ENCODE measurements at regions not wholly inside any gene's neighbourhood (a gene's known extent, or its start where the extent isn't known, plus 50 kb on each side); places are given as distances from the start of the nearest gene placed in this dataset.
A peak's percentile ranks its signal among the peaks of the same experiment; 100 is the strongest.

DNA sequence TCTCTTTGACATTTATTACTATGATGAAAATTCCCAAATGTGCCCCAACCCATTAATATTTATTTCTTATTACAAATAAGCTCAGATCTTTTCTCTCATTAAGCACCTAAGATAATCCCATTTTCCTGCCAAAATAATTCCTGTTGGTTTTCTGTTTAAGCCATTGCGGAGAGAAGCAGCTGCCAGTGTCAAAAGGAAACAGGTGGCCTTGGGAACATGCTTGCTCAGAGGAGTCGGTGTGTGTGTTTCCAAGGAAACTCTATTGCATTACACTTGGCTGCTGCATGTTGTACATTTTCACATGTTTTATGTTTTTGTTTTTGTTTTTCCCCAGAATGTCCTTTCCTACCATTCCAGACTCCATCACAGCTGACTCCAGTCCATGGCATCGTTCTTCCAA lies 56.4 kb downstream of the CD24 start:
- peak; percentile 4 for DNase-seq

DNA sequence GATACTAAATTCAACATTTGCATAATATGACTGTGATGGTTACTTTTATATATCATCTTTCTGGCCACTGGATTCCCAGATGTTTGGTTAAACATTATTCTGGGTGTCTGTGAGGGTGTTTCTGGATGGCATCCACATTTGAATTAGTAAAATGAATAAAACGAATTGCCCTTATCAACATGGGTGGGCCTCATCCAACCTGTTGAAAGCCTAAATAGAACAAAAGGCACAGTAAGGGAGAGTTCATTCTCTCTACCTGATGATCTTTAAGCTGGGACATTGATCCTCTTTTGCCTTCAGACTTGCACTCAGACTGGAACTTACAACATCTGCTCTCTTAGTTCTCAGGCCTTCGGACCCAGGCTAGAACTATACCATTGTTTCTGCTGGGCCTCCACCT lies 57.6 kb downstream of the CD24 start:
- DNase-seq: no peak

DNA sequence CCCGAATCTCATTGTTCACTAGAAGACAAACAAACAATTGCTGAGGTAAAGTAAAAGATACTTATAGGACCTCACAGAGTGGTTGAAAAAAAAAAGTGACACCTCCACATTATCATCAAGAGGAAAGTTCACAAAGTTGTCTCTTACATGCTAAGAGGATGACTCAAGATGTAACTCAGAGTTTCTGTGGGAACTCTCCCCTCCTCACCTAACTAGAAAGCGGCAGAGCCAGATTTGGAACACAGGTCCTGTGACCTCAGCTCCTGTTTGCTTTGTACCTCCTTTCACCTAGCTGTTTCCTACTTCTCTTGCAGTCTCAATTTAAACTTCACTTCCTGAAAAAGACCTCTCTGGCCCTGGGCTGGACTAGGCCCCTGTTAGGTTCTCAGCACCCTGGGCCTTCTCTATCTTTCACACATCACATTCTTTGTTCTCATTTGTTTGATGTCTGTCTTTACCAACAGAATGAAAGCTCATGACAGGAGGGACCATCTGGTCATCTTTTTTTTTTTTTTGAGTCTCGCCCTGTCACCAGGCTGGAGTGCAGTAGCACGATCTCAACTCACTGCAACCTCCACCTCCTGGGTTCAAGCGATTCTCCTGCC lies 60.8 kb downstream of the CD24 start:
- DNase-seq: no peak

DNA sequence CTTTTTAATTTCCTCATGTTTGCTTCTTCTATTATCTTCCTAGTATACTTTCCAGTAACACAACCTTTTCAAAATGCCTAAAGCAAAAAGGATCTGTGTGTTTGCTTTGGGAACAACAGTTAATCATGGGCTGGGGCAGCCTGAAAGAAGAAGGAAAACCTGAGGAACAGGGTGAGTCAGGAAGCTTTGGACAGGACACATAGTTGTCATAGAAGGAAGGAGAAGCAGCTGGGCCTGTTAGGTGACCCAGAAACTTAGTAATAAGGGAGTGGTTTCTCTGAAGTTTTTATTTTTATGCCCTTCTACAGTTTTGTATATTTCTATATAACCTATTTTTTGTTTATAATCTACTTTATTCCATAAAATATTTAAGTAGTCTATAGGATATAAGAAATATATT lies 61.4 kb downstream of the CD24 start:
- DNase-seq: no peak

DNA sequence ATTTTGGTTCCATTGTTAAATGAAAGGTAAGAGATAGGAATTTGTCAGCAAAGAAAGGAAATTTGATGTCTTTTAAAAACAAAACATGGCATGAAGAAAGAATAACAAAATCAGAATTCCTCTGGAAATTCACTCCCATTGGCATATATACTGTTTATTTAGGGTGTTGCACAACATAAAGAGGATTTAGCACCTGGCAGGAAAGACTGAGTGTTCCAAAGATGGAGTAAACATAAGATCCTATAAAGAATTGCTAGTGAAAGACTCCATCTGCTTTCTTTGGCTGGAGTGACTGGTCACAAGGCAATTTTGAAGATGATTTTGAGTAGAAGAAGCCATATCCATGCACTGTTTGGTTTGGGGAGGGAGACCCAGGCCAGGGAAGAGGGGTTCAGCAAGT lies 62.4 kb downstream of the CD24 start:
- no peak for DNase-seq

DNA sequence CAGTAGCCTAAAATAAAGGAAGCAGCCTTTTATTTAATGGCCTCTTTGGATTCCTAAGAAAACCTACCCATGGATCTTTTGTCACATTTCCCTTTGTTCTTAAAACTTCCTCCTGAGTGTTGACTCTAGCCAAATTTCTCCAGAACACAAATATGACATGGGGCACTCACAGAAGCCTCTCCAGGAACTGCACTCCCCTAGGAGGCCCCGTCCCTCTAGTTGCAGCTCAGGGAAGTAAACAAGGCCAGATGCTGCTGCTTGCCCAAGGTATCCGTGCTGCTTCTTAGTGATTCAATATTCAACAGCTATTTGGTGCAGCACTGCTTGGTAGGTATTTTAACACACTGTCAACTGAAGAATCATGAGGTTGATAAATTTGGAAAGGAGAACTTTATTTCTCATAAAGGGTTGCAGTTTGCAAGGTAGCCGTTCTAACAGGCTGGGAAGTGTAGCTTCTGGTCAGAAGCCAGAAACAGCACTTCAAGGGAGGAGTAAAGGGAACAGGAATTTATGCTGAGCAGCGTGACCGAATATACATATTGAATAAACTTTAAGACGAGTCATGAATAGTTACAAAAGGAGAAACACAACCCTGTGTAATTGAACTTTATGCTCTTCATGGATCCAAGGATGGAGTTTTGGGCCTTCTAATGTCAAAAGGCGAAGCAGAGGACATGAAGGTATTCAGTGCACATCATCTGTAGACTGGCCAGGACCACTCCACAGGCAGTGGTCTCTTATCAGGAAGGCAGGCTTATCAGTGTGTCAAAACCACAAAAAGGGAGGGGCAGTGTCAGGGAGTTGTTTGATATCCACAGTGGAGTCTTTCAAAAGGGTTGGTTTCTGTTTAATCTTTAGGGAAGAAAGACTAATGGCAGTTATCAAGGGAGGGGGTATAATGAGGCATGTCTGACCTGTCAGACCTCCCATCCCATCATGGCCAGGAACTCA lies 63.3 kb downstream of the CD24 start:
- no peak for DNase-seq

DNA sequence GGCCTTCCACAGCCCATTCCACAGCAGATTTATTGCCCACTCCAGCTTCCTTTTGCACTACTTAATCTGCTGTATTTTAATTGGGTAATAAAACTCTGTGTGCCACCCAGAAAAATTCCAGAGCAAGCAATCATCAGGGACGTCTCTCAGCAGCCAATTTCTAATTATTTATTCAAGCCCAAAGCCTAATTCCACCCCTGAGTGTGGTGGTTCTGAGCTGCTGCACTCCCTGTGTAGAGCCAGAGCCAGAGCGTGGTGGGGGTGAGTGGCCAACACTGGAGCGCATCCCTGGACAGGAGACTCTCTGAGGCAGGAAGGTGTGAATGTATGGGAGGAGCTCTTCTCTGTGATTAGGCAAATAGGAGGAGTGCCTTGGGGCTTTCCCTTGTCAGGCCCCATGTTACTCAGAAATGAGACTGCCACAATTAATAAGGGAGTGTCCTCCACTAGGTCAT lies 66.1 kb downstream of the CD24 start:
- no peak for DNase-seq

DNA sequence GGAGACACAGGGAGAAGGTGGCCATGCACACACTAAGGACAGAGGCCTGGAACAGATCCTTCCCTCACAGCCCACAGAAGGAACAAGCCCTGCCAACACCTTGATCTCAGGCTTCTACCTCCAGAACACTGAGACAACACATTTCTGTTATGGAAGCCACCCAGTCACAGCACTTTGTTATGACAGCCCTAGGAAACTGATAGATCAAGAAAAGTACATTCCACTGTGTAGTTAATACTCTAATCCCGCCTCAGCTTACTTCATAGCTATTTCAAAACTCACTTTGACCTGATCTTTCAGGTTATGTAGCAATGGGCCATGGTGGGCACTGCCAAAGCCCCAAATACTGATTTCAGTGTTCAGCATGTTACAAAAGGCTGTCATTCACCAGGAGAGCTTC lies 66.8 kb downstream of the CD24 start:
- no peak for DNase-seq

DNA sequence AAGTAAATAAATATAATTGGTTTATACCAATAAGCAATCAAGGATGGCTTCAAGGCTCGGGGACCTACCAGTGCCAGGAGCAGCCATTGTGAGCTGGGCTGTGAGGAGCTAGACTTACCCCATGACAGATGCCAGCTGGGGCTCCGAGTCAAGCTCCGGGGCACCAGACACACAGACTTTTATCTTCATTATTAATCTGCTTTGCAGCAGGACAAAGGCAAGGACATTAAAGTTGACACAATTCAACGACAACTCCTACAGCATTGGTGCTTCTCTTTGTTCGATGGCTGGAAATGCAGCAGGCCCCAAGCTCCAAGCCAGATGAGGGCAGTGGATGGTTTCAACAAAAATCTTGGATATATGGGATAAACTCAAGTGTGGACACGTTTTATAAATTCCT lies 68.3 kb downstream of the CD24 start:
- DNase-seq: no peak

DNA sequence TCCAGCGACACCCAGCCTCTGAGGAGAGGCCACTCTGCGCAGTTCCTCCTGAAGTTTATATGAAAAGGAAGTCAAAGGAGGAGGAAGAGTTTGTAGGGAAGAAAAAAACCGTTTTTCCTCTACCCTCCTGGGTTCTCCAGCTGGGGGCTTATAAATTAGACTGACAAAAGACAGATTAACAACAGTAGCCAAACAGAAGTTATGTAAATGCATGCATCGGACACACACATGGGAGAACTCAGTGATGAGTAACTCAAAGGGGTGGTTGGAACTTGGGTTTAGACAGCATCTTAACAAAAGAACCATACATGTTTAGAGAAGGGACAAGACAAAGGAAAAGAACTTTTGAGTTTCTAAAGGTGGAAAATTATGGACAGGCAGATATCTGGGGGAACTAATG lies 71.2 kb downstream of the CD24 start:
- DNase-seq: no peak

DNA sequence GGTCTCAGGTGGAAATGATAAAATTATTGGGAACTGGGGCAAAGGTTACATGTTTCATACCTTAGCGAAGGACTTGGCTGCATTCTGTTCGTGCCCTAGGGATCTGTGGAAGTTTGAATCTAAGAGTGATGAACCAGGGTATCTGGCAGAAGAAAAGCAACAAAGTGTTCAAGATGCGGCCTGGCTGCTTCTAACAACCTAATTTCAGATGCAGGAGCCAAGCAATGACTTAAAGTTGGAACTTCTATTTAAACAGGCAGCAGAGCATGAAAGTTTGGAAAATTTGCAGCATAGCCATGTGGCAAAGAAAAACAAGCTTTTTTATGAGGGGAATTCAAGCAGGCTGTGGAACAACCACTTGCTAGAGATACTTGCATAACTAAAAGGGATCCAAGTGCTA lies 73.5 kb downstream of the CD24 start:
- no peak for DNase-seq

DNA sequence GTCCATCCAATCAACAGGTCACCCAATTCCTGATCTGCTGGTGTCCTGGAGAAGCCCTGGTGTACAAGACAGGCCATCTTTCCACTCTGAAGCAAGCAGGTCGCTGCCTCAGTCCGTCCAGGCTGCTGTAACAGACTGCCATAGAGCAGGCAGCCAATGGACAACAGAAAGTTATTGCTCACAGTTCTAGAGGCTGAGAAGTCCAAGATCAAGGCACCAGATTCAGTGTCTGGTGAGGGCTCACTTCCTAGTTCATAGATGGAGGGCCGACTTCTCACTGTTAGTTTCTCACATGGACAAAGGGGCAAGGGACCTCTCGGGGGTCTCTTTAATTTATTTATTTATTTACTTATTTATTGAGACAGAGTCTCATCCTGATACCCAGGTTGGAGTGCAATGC lies 74.8 kb downstream of the CD24 start:
- DNase-seq: no peak

DNA sequence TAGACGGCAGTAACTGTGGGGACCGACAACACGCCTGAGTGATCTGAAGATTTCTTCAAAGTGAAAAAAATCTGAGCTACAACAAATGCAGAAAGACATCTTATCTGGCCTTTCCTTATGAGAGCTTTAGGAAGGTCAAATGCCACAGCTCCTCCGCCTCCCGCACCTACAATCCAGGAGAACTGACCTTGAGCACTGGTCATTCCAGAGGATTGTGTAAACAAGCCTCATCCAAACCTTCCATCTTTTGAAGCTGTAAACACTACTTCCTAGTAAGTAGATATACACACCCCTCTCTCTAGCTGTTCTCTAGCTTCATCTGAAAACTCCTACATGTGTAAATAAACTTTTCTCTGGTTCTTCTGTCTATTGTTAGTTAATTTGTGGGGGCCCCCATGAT lies 76.9 kb downstream of the CD24 start:
- DNase-seq: no peak

DNA sequence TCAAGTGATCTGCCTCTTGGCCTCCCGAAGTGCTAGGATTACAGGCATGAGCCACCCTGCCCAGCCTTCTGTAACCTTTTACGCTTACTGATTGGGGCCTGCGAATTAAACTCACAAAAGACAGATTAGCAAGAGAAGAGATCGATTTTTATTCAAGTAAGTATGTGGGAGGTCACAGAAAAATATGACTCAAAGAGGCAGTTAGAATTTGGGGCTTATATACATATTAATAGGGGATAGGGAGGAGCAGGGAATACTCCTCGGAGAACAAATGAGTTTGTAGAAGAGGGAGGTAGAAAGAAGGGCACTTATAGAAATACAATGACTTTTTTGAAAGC lies 78.9 kb downstream of the CD24 start:
- DNase-seq: no peak

DNA sequence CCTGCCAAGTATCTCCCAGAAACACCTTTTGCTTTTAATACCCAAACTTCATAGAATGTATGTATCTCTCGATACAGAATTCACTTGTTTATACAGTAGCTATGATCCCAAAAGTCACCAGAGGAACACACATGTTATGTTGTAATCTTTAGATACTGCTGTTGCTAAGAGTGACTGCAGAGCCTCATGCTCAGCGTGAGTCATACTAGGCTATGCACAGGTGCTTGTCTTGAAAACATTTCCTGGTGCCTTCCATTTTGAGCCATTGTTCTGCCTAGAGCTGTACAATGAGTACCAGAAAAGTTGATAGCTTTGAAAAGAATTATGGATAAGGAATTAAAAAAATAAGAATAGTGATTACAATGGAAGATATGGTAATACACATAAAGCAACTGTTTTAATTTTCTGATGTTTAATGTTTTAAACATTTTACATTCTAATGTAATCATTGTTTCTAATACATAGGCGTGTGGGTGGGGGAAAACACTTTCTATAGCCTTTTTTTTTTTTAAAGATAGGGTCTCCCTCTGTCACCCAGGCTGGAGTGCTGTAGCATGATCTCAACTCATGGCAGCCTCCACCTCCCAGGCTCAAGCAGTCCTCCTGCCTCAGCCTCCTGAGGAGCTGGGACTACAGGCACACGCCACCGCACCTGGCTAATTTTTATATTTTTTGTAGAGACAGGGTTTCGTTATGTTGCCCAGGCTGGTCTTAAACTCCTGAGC lies 79.4 kb downstream of the CD24 start:
- no peak for DNase-seq

DNA sequence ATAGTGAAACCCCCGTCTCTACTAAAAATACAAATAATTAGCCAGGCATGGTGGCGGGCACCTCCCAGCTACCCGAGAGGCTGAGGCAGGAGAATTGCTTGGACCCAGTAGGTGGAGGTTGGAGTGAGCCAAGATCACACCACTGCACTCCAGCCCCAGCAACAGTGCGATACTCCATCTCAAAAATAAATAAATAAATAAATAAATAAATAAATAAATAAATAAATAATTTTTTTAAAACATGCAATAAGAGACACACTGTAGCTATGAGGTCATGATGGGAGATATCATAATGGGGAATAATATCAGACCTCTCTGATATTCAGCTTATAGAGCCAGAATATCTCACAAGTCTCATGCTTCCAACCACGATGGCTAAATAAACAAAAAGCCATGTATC lies 82.3 kb downstream of the CD24 start:
- no peak for DNase-seq

DNA sequence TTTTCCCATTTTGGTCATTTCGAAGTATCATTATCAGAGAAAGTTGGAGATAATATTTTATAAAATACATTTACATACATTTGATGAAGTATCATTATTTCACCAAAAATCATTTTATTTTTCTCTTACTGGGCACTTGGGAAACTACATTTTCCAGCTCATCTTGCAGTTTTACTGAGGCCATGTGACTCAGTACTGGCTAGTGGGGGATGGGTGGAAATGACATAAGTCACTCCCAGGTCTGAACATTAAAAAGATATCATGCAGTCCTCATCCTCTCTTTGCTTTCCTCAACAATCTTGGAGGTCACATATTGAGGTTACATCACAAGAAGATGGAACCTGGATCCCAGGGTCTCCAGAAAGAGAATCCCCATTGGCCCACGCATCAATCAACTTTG lies 84.1 kb downstream of the CD24 start:
- no peak for DNase-seq

DNA sequence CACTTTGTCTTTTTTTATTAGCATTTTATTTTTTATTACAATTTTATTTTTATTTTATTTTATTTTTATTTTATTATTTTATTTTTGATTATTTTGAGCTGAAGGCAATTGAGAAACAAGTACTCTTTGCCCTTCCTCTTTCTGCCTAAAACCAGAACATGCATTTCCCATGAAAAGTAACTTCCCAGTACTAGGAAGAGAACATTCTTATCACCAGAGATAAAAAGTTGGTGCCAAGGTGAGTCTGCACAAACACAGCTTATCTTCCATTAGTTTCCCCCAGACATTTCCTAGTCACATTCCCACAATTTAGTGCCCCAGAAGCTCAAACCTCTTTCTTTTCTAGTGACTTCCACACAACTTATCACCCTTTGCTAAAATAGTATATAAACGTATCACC lies 84.8 kb downstream of the CD24 start:
- no peak for DNase-seq

DNA sequence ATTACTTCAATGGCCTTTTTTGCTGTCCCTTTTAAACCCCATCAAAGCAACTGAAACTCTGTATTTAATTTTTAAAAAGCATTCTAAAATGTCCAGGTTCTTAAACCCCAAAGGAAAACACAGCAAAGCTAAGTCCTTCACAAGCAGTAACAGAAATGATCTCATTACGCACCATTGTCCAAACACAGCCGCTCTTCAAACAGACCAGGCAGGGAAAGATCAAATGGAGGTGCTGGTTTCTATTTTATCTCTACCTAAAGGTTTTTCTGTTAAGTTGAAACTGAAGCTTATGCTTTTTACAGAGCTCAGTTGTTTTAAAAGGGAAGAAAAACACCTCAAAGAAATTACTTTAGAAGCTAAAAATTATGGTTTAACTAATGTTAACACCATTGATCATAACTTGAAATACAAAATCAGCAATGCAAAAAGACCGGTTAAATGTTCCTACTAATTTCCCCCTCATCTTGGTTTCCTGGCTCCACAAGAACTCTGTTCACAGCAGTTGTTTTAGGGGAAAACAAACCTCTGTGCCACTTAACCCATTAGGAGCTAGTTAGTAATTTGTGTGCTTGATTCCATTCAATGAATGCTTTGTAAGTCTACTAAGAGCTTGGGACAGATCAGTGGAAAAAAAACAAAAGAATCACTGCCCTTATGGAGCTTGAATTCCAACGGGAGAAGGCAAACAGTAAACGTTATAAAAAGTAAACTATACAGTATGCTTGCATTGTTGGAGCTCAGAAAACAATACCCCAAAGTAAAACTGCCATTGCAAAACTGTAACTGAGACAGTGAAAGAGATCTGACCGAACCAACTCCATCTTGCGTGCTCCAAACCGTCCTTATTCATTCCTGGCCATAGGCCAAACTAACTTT lies 87.4 kb downstream of the CD24 start:
- DNase-seq: no peak

DNA sequence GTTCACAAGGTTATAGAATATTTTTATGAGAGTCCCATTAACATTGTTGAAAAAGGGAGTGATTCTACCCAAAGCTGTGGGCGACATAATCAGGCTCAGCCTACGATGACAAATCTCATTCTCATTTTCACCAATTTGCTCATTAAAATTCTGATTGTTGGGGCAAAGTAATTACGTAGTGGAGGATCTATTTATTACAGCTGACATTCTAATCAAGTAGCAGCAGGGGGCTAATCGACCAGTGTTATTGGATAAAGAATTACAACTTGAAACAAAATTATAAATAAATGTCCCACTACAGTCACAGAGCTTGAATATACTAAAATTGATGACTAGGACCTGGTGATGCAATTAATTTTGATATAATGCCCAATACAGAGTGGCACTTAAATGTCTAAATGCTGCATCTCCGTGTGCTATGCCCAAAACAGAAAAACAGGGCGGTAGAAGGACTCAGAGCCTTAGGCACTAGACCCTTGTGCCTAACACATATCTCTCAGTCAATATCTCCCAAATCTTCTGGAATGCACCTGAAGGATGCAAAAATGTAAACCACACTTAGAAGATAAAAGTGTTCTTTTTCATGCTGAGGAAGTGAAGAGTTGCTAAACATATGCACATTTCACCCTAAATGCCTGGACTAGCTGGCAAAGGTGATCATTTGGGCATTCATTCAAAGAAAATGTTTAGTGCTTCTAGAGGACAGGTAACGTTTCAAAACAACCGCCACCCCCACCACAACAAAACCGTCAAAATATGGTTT lies 88.3 kb downstream of the CD24 start:
- no peak for DNase-seq

DNA sequence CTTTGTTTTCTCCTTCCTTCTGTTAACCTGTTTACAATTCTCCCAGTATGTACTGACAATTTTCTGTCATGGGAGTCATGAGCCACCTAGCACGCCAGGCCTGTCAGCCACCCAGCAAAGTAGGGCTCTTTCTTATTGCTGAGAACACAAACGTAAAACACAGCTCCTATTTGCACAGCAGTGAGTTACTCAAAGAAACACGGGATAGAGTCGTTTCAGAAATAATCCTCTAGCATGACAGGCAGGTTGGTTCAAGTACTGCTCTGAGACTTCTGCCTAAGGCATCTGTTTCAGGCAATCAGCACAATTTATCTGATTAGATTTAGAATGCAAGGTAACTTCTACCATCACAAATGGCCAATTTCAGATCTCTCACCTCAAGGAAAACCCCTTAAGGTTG lies 88.8 kb downstream of the CD24 start:
- no peak for DNase-seq

Data from muscle of arm (tissue), 1 donor.